Posterior vena cava (tissue), 2 donors: ENCODE measurements at regions not wholly inside any gene's neighbourhood (a gene's known extent, or its start where the extent isn't known, plus 50 kb on each side); places are given as distances from the start of the nearest gene placed in this dataset.

Source experiments
- DNase-seq: peaks from one replicate; pipeline ENCODE4 v3.0.0-alpha.2; 2020; ENCODE audit warnings: low spot score
- intact Hi-C, 2 donors: fragments of 100-400 bp; cut with DNase I; formaldehyde crosslinking; loops; one replicate each; pipeline versions ENCODE4 v1.14.1 to v1.14.2; 2022 to 2023
- donor health status: DM: yes; HTN: yes; CAD: no.
- donor health status: DM: yes; HTN: yes; CAD: no.

DNA sequence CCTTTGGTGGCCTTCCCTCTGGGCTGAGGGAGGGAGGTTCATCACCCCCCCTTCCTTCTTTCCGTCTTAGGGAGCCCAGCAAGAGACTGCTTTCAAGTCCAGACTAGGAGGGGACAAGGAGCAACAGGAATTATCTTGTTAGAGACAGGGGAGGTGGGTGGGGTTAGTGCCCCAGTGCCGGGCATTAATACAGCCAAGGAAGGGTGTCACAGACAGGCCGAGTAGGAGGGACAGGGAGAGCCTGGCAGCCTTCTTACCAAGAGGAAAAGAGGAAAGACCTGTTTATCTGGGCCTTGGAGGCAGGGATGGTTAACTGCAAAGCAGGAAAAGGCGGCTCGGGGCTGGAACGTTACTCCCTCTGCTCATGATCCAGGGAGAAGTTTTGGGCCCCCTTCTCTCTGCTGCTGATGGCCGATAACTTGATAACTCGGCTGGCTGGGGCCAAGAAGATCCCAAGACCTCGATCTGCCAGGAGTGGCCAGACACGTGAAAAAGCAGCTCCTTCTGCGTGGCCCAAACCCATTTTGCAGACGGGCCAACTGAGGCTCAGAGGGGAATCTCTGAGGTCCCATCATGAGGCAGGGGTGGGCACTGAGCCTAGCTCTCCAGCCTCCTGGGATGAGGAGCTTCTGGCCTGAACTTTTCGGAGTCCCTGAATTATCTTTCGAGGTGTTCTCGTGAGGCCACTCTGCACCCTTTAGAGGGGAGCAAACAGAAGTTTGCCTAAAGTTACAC is 79.3 kb downstream of the PTPRS start:
- intact Hi-C loops: no loop called here

GRCh38 chr19:5260381-5260967 is 80.1 kb downstream of the PTPRS start:
- intact Hi-C loops: loop anchor here in 1 of 2 donors (1.0 kb wide), 1 partner anchor 35 kb away; no protein-coding TSS in a partner anchor
- no peak for DNase-seq

More for the DNA sequence above, 79.3 kb downstream of the PTPRS start:
- no peak for DNase-seq

DNA sequence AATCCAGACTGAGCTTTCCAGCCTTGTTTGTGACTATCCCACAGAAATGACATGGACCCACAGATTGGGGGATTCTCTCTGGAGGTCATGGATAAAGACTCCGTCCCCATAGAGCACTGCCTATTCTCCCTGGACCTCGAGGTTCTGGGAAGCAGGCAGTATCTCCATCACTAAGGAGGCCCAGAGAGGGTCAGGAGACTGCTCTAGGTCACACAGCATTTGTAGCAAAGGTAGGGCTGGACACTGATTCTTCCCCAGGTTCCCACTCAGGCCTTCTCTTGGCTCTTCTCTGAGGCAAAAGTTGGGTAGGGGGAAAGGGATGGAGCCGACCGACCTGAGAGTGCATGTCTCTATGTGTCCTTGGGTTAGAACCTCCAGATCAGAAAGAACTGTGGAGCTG is 80.9 kb downstream of the PTPRS start:
- DNase-seq: no peak
- intact Hi-C loops: loop anchor here in 1 of 2 donors (1.0 kb wide), 1 partner anchor 36 kb away; no protein-coding TSS in a partner anchor

- no peak for DNase-seq
- intact Hi-C loops: no loop called here
Measured at GRCh38 chr19:5257155-5258045, 83.2 kb downstream of the PTPRS start.

DNA sequence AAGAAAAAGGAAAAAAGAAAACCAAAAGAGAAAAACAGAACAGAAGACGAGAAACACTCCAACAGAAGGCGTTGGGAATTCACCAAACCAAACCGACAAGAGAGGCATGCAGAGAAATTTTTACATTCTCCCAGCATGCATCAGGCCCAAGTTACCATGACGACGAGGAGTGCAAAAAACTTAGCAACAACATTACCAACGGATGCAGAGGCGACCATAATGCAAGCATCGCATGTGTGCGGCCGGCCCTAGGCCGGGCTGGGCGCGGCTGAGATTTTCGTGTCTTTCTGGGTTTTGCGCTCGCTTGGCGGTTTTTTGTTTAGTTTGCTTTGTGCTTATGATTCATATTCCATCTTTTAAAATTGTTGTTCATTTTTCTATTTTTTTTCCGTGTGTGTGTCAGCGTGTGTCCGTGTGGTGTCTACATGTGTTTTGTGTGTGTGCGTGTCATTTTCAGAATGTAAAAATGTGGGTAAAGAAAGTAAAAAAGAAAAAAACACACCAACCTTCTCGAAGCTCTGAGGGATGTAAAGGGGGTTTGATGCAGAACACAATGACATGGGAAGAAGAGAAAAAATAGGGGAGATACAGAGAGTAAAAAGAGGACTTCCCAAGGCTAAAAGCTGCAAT is 84.9 kb downstream of the PTPRS start:
- intact Hi-C loops: no loop called here
- no peak for DNase-seq

DNA sequence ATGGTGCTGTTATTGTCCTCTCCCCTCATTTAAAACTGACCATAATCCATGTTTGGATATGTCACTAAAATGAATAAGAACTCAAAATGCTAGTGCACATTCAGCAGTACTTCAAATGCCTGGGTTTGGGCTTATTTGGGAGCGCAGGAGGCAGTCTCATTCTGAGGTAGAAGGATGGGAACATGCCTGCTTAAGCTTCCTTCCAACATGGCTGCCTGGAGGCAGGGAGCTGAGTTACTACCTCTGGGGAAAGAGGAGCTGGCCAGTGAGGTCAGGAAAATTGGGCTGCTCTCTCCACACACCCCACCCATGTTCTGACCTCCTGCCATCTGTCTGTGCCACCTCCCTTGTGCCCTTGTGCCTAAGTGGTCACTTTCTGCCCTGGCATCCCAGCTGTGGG is 85.7 kb downstream of the PTPRS start:
- intact Hi-C loops: no loop called here

DNA sequence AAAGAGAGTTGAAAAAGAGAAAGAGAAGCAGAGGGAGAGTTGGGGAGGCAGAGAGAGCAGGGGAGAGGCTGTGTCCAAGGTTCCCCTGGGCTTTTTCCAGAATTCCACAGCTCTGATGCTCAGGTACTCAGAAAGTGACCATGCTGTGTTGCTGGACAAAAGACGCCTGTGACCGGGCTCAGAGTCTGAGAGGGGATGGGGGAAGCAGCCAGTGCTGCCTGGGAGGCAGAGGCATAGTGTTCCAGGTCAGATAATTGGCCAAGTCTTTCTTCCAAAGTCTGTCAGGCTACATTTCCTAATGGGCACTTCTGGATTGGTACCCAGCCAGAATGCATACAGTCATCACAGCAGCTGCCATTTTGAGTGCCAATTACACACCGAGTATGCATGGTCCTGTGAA is 86.1 kb downstream of the PTPRS start:
- DNase-seq: no peak
- intact Hi-C loops: no loop called here

More for the DNA sequence above, 85.7 kb downstream of the PTPRS start:
- DNase-seq: no peak

- intact Hi-C loops: loop anchor here in 1 of 2 donors (2.0 kb wide), 1 partner anchor 337 kb away; no protein-coding TSS in a partner anchor
- DNase-seq: no peak
Measured at GRCh38 chr19:5253406-5254110, 87.1 kb downstream of the PTPRS start.

GRCh38 chr19:5251096-5252065 is 89.2 kb downstream of the PTPRS start:
- no peak for DNase-seq
- intact Hi-C loops: loop anchor here in 1 of 2 donors (2.0 kb wide), 1 partner anchor 335 kb away; no protein-coding TSS in a partner anchor

GRCh38 chr19:5250127-5250659 is 90.4 kb downstream of the PTPRS start:
- intact Hi-C loops: no loop called here

DNA sequence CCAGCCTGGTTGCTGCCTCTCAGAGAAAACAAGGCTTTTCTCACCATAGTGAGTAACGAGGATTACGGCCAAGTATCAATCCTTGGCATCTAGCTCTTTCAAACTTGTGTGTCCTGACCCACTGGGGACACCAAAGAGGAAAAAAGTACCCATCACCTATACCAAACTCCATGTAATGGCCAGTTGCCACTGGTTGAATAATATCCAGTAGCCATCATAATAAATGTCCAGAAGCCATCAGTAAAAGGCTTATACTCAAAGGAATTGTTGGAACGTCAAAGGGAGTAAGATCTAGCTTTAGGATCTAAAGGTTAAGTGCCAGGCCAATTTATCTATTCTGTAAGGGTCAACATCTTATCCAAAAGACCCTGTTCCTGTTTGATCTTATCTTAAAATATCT is 91.1 kb downstream of the PTPRS start:
- intact Hi-C loops: no loop called here
- DNase-seq: no peak

More at GRCh38 chr19:5250127-5250659, 90.4 kb downstream of the PTPRS start:
- DNase-seq: no peak

- intact Hi-C loops: no loop called here
Measured at GRCh38 chr19:5247957-5248705, 92.5 kb downstream of the PTPRS start.

DNA sequence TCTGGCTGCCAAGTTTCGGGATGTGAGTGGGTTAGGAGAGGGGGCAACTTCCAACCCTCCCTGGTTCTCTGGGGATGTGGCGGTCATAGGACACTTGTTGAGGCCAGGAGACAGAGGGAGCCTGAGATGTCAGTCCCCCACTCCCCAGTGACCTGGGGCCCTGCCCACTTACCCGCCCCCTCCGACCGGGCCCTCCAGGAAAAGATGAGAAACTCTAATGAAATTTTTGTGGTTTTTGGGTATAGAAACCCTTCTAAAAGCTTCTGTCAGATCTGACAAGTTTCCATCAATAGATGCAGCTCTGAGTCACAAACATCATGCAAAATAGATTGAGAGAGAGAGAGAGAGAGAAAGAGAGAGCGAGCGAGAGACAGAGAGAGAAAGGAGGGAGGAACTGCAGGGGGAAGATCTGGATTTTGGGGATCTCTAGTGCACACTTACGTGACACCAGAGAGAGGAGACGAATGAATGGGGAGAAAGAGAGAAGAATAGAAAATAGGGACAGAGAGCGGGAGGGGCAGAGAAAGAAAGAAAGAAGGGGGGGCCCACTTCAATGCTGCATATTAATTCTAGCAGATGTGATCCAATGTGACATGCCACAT is 94.0 kb downstream of the PTPRS start:
- intact Hi-C loops: no loop called here
- DNase-seq: no peak

More at GRCh38 chr19:5247957-5248705, 92.5 kb downstream of the PTPRS start:
- no peak for DNase-seq

DNA sequence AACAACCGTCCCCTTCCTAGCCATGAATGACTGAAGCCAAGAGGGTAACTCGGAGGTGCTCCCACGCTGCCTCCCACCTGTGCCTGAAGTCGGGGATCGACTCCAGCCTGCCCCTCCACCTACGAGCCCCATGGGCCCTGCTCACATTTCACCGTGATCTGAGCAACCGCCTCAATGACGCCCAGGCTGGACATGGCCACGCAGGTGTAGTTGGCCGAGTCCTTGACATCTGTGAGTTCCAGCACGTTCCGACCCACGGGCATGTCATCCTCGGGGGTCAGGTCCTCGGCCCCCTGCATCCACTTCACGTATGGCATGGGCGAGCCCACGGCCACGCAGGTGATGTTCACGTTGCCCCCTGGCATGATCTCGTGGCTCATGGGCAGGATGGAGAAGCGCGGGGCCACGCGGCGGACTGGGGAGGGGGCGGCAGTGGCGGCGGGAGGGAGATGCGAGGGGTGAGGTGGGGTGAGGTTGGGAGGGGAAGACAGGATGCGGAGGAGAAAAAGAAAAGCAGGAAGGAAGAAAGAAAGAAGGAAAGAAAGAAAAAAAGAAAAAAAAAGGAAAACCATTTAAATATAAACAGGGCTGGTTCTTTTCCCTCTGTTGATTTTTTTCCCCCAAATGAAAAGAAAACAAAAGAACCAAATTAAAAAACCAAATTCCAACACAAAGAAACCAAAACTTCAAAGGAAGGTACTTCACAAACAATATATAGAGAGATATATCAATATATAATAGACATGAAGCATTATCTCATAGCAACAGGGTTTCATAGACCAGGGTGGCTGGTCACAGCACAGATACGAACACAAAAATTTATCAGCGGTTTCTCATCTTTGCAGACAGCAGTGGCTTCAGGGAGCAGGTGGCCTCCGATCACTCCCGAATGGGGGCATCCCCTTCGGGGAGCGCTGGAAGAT is 94.7 kb downstream of the PTPRS start:
- DNase-seq: no peak
- intact Hi-C loops: no loop called here

DNA sequence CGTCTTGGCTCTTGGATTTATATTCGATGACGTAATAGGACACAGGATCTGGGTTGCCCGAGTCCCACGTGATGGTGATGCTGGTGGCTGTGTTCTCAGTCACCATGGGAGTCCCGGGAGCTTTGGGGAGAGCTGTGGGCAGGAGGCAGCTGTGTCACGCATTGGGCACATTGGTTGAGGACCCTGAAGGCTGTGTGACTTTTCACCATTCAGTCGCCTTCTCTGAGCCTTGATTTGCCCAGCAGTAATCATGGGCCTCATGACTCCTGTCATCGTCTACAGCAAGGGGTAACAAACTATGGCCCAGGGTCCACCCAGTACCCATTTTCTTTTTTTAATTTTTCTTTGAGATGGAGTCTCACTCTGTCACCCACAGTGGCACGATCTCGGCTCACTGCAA is 96.3 kb downstream of the PTPRS start:
- no peak for DNase-seq
- intact Hi-C loops: no loop called here
